ENCODE measurements at regions not wholly inside any gene's neighbourhood (a gene's known extent, or its start where the extent isn't known, plus 50 kb on each side); places are given as distances from the start of the nearest gene placed in this dataset.

- no peak for ATAC-seq
- TF ChIP-seq PATZ1 (CRISPR knock-in tag; IDR thresholded peaks at IDR 0.05; ENCODE audit: borderline replicate concordance) (no peak), CSRNP3 (CRISPR knock-in tag; IDR thresholded peaks at IDR 0.05) (no peak), GLIS3 (CRISPR knock-in tag; IDR thresholded peaks at IDR 0.05) (no peak), CREB5 (CRISPR knock-in tag; IDR thresholded peaks at IDR 0.05; ENCODE audit: low read depth) (no peak), TSHZ2 (CRISPR knock-in tag; IDR thresholded peaks at IDR 0.05) (no peak), ZNF70 (CRISPR knock-in tag; IDR thresholded peaks at IDR 0.05) (no peak)
Measured at GRCh38 chr20:48201885-48202284, 416.6 kb upstream of the SULF2 start.

- TF ChIP-seq ZC3H10 (CRISPR knock-in tag; IDR thresholded peaks at IDR 0.05) (no peak), PPARA (CRISPR knock-in tag; IDR thresholded peaks at IDR 0.05; ENCODE audit: borderline replicate concordance) (no peak), ZFP30 (CRISPR knock-in tag; IDR thresholded peaks at IDR 0.05) (no peak), TOX (CRISPR knock-in tag; IDR thresholded peaks at IDR 0.05; ENCODE audit: borderline replicate concordance) (no peak)
- ATAC-seq: no peak
Measured at GRCh38 chr20:48201188-48201587, 415.9 kb upstream of the SULF2 start.

GRCh38 chr20:48198929-48199451 is 413.7 kb upstream of the SULF2 start:
- no peak for TF ChIP-seq OSR1 (CRISPR knock-in tag; IDR thresholded peaks at IDR 0.05)
- no peak for ATAC-seq

GRCh38 chr20:48197066-48197465 is 411.8 kb upstream of the SULF2 start:
- no peak for ATAC-seq
- TF ChIP-seq ZFP30 (CRISPR knock-in tag; IDR thresholded peaks at IDR 0.05) (no peak), ZNF8 (CRISPR knock-in tag; IDR thresholded peaks at IDR 0.05) (no peak), CSRNP3 (CRISPR knock-in tag; IDR thresholded peaks at IDR 0.05) (no peak), OSR1 (CRISPR knock-in tag; IDR thresholded peaks at IDR 0.05) (no peak), ISL1 (CRISPR knock-in tag; IDR thresholded peaks at IDR 0.05) (no peak), ZNF70 (CRISPR knock-in tag; IDR thresholded peaks at IDR 0.05) (no peak), CREB5 (CRISPR knock-in tag; IDR thresholded peaks at IDR 0.05; ENCODE audit: low read depth) (no peak), GLIS3 (CRISPR knock-in tag; IDR thresholded peaks at IDR 0.05) (no peak), RARB (CRISPR knock-in tag; IDR thresholded peaks at IDR 0.05) (no peak), TSHZ2 (CRISPR knock-in tag; IDR thresholded peaks at IDR 0.05) (no peak), PATZ1 (CRISPR knock-in tag; IDR thresholded peaks at IDR 0.05; ENCODE audit: borderline replicate concordance) (no peak)

All from SK-N-SH treated with all-trans-retinoic acid at 6 μM for 48 hours (cell line).